ENCODE measurements at regions not wholly inside any gene's neighbourhood (a gene's known extent, or its start where the extent isn't known, plus 50 kb on each side); places are given as distances from the start of the nearest gene placed in this dataset.

DNA sequence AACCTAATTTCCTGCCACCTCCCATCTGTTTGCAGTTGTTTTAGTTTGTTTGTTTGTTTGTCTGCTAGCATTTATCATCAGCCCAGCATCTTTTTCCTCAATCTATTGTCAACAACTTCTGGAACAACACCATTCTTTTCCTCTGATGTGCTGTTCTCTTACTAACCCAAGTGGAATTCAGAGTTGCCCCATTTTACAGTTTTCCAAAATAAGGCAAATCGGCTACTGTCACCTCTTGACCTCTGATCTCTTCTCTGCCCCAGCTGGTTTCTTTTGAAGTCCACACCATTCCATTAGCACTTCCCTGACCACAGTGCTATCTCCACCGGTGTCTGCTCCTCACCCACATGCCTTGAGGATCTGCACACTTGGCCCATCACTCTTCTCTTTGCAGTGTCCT lies 102.4 kb downstream of the EFNB2 start:
- DNase-seq, result no peak

DNA sequence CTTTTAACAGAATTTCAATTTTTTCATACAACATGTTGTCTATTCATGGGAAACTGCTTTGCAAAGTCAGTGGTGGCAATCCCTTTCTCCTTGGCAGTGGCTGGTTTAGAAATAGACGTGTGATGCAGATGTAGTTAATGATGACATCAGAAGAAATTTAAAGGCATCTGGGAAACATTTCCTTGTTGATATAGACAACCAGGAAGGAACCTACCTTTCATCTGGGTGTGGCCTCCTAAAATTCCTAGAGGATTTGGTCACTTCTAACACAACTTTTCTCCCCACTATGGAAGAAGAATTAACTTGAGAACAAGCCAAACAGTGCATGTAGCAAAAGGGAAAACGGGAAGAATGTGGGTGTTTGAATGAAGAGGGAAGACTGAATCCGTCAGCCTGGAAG lies 102.8 kb downstream of the EFNB2 start:
- peak; percentile 32 for DNase-seq

DNA sequence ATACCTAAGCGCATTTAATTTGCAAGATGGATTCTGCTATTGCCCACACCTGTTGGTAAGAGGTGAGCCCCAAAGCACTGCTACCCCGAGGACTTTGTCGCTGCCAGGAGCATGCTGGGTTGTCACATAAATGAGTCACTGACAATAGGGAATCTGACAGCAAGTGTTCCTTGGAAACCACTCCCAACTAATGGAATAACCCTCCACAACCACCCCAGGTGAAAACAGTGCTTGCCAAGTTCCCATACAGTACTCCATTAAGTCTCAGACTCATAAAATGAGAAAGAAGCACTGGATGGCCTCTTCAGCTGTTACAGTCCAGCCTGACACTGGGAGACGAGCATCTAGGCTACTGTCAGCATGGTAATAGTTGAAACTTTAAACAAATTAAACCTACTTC lies 108.6 kb downstream of the EFNB2 start:
- no peak for DNase-seq

DNA sequence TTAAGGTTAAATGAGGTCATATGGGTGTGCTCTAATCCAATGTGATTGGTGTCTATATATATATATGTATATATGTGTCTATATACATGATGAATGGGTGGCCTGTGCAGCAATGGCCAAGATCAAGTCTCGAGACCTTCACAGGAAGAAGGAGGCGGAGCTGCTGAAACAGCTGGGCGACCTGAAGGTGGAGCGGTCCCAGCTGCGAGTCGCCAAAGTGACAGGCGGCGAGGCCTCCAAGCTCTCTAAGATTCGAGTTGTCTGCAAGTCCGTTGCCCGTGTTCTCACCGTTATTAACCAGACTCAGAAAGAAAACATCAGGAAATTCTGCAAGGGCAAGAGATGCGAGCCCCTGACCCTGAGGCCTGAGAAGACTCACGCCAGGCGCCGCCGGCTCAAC lies 109.8 kb downstream of the EFNB2 start:
- DNase-seq, result no peak

DNA sequence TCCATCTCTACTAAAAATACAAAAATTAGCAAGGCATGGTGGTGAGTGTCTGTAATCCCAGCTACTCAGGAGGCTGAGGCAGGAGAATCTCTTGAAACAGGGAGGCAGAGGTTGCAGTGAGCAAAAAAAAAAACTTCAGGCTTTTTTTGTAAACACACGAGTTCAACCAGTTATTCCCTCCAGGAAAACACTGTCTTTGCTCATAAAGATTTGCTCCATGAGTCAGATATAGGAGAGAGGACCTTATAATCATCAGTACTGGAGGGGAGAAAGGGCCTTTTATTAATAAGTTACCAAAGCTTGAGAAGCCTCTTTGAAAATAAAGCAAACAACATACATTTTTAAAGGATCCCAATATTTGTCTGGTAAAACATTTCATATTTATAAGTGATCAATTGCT lies 110.7 kb downstream of the EFNB2 start:
- DNase-seq, result no peak

DNA sequence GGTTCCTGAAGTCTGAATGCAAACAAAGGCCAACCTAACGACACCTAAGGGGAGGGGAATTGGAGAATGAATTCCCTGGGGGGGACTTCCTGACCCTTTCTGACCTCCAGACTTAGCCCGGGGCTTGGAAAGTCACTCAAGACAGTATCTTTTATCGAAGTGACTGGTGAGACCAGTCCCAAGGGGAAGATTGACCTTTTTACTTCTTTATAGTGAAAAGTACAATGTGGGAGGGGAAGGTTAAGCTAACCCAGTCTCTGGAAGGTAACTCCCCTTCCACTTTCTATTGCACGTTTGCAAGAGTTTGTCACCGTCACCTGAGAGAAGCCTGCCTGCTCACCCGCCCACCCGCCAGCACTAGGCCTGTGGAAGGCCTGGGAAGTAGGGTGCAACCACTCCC lies 111.9 kb downstream of the EFNB2 start:
- no peak for DNase-seq

DNA sequence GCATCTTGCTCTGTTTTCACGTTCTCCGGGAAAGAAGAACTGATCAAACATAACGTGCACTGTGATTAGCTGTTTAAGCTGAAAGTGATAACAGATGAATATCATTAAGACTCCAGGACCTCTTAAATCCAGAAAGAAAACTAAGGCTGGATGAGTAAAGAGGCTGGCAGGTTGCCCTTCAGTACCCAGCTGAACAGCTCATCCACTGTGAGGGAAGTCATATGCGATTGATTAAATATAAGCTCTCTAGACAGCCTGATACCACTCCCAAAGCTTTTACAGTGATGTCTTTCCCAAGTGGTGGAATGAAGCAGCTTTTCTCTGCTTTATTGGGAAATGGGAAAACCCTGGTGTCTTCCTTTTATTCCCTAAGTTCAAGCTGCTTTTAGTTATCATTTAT lies 116.9 kb downstream of the EFNB2 start:
- peak; percentile 96 for DNase-seq

DNA sequence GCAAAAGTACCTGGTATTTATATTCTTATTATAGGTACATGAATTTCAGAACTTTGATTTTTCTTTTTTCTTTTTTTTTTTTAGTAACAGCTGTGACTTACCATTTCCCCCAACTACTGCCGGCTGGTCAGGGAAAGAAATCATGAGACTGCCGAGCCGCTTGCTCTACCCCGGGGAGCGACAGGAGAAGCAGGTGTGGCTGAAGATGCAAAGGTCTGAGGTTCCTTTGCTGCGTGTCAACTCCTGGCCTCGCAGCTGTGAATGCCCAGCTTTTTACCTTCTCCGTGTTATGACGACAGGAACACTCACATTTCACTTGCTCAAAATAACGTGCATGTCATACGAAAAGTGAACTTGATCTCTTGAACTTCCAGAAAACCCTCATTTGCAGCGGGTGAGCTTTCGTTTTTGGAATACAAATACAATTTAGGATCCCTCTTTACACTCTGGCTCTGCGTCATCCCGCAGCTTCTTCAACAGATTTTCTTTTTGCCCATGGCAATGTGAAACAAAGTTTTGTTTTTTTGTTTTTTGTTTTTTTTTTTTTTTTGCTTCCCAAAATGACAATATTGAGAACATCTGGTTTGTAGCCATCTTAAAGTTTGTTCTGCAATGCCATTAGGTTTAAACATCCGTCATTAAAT lies 117.9 kb downstream of the EFNB2 start:
- no peak for DNase-seq

DNA sequence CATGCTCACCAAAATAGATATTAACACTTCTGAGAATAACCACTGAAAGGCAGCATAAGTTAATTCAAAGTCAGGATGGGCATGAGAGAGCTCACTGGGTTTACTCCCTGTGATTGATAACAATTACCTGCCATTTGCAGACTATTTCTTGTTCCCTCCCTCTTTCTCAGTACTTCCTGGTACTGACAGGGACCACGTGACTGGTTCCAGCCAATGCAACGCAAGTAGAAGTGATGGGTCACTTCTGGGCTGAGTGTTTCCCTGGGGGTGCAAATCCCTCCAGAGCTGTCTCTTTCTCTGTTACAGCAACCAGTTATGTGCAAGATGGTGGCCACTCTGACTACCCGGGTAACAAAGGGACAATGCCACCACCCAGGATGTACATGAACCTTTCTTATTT lies 118.8 kb downstream of the EFNB2 start:
- no peak for DNase-seq

DNA sequence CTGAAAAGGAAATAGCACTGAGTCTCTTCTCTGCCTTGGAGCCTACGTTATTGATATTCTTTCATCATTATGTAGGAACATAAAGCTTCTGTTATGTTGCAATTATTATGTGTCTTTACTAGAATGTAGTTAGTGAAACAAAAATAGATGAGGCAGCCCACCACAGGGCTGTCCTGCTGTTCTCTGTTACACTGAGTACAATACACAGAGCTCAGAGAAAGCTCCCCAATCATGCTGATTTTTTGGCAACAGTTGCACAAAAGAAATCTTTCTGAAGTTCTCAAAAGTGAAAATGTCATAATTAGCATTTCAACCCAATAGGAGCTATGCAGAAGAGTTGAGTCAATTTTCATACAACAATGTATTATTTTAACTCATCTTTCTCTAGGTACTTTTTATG lies 119.5 kb downstream of the EFNB2 start:
- DNase-seq, result no peak

DNA sequence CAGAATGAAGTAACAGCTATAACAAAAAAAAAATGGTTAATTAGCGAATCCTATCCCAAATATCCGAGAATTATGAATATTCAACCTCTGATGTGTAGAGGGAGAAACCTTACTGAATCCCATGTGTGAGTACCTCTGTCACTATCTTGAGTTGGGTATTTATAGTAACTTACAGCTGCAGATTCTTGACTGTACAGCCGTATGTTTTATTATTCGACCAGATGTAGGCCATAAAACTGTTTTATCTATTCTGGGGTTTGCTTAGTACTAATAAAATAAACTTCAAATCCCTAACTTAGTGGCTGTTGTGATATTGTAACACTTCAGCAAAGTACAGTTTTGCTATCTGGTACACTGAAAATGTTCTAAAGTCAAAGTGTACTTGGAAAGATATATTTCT lies 120.0 kb downstream of the EFNB2 start:
- no peak for DNase-seq

DNA sequence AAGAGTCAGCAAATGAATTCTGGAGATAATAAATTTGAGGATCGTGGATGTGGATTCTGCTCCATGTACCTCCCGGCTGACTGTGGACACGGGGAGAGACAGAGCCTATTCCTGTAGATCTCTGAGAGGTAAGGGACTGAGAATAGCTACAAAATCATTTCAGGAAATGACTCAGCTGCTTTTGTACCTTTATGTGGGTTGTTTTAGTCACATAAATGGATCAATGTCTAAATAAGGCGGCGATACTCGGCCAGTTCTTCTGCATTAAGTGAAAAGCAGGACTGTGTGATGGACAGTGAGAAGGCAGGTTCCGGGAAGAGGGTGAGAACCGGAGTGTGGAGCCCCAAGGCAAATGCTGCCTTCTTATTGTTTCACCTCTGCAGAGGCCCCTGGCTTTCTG lies 128.1 kb downstream of the EFNB2 start:
- DNase-seq, result no peak

DNA sequence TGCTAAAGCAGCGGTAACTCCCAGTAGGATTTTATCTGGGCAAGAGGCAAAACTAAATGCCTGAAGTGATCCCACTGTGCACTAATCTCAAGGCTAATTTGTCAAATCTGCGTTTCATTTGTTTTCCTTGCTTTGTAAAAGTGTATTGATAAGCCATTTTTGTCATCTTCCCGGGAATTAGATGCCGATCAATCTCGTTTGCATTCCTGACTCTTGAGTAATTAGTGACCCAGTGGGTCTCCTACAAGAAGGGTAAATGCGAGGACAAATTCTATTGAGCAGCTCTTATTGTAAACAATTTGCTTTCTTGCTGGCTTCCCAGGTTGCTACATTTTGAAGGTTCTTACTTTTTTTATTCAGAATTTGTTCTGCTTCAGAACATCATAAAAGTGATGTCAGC lies 129.7 kb downstream of the EFNB2 start:
- DNase-seq, result no peak

DNA sequence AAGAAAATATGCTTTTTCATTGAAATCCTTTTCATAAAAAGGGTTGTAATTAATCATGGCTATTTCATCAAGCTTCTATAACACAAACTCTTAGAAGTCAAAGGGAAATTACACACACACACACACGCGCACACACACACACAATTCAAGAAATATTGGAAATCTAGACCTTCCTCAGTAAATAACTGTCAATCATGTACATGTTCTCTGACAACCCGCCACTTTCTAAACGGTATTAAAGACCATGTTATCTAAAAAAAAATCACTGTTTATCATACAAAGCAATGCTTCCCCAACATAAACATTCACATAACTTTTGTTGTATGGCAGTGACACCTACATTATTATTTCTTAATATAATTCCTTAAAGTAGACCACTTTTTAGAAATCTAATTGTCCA lies 132.2 kb downstream of the EFNB2 start:
- DNase-seq, result no peak

DNA sequence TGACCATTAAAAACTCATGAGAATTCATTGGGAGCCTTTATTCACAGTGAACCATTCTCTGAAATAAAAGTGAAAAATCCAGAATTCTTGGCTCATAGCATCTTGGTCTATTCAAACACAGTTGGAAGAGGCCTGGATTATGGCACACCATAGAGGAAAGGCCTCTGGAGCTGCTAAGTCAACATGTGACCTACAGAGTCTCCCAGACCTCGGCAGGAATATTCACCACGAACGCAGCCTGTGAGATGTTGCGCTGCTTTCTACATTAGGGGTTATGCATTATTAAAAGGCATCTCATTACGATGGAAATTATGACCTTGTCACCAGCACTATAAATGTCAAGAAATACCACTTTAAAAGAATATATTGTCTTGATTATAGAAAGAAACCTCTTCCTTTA lies 132.6 kb downstream of the EFNB2 start:
- no peak for DNase-seq

DNA sequence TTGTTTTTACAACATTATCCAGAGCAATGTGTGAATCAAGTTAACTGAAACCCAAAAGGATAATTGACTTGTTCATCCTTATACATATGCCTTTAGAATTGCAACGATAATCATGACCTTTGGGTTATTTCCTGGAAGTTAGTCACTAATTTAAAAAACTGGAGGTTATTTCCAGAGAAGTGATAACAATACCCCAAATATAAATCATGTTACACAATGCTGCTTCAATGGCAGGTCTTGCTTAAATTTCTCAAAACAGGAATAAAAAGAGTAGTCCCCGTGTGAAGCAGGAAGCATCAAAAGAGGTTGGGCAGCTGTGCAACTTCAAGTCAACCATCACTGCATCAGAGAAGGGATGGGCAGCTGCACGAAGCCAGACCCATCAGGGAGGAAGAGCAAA lies 134.4 kb downstream of the EFNB2 start:
- no peak for DNase-seq

DNA sequence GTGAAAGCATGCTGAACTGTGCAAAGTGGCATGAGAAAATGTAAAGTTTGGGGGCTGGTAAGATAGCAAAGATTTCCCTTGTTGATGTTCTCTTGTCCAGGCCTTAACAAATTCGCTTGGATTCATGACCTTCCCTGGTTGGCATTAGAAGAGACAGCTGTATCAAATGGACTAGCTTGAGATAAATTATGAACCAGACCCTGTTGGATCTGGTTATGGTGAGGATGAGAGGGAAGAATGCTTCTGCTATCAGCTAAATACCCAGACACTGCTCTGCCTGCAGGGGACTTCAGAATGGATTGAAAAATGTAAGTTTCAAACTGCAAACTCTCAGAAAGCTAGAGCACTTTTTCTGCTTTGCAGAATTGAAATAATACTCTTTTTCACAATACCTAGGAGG lies 135.2 kb downstream of the EFNB2 start:
- no peak for DNase-seq

DNA sequence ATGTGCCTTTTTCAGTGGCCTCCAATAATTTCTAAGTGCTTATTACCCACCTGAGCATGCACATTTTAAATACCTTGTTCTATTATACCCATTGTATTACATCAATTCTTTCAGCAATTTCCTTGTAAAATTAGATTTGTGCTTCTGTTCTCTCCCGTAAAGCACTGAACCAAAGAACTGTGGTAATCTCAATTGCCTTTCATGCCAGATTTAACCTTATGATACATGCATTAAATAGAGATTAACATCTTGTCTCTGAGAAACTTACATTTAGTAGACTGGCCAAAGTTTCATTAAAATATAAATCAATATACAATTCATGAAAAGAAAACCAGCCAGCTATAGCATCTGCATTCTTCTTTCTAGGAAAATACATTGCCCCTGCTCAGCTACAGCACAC lies 137.2 kb downstream of the EFNB2 start:
- DNase-seq, result no peak

DNA sequence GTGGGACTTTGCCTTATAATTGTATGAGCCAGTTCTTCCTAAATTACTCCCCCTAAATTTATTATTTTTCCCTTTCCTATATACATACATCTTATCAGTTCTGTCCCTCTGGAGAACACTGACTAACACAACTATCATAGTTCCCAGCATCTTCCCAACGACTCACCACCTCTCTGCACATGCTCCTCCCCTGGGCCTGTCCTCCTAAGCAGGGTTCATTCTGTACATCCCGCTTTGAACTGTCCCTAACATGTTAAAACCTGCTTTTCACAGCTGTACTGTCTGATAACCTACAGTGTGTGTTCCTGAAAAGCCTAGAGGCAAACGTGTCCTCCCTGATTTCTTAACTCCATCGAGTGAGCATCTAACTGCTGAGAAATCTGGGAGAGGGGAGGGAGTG lies 141.7 kb downstream of the EFNB2 start:
- DNase-seq, result peak; percentile 18

DNA sequence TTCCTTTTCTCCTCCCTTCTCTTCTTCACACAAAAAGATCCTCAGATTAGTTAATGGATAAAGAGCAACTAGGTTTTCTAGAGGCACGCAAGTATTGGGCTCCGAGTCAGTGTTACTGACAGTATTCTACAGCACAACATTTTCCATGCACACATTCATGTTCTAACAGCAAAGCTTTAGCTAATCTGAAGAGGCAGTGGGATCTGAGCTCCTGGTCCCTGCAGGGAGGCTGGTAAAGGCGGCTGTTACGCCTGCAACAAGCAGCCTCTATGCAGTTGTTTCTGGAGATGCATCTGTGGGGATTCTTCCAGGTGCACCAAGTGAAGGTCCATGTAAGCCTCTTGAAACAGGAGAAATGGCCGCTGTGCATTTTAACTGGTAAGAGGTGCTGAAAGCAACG lies 143.8 kb downstream of the EFNB2 start:
- no peak for DNase-seq

DNA sequence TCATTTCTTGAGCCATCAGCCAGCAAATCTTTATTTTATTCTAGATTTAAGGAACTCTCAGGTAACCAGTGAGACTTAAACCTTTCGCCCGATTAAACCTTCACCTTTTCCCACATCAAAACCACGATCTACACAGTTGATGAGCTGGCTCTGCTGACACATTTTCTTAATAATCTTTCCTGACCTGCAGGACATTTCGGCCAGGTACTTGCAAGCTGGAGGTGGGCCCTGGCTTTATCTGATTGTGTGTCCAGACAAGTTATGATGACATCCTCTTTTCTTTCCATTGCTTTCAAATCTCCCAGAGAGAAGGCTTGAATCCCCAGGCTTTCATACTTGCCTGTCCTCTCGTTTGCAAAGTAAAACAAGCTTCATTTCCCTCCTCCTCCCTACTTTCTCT lies 144.2 kb downstream of the EFNB2 start:
- no peak for DNase-seq

DNA sequence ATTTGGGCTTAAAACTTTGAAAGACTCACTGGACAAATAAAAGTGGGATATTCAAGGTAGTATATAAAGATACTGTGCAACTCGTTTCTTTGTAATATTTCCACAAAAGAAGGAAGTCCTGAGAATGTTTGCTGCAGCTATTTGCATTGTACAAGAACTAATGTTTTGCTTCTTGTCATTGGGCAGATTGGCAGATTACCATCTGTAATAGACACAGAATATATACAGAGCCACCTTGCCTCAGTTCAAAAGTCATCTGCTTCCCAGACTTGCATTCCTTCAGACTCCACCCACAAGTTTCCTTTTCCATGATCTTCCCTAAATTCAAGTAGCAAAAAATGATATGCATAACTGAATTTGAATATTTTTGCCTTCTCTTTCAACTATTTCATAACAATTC lies 145.1 kb downstream of the EFNB2 start:
- no peak for DNase-seq

DNA sequence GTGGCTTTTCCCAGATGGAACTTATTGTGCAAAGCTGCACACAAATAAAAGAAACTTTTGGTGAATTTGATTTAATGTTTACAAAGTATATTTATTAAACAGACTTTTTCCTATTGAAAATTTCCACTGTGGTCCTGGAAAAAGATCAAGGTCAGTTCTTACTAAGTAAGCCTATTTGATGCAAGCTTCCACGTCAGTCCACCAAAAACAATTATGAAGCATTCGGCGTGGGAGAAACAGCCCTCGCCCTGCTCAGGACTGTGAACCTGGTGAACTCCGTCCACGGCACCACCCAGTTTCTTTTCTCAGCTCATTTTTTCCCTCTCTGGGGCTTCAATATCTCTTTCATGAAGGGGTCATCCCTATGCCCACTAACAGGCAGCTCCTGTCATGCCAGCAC lies 149.8 kb downstream of the EFNB2 start:
- DNase-seq, result no peak

DNA sequence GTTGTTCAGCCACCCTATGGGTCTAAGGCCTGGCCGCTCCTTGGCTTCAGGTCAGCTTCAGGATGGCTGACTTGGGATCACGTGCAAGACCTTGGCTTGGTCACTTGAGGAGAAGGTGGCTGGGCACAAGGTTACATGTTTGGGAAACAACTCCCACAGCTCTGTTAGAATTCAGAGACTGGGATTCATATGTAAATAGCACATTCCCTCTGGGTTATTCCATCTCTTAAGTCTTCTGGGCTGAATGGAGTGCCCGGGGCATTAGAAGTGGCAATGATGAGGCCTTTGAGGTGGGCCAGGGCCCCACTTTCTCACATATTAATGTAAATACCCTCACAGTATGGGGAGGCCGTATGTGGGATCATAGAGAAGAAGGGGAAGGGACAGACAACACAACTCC lies 150.9 kb downstream of the EFNB2 start:
- DNase-seq, result no peak

DNA sequence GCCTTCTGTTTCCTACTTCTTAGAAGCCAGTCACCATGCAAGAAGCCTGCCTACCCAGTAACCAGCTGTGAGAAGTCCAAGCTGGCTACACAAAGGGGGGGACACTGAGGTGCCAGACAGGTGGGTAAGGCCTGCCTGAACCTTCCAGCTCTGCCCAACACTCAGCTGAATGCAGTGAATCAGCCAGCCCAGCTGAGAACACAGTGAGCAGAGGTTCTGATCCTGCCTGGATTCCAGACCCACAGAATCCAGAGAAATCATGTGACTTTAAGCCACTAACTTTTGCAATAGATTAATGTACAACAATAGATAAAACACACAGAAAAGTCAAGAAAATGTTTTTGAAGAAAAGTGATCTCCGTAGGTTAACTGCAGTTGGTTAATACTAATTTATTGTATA lies 151.7 kb downstream of the EFNB2 start:
- no peak for DNase-seq

DNA sequence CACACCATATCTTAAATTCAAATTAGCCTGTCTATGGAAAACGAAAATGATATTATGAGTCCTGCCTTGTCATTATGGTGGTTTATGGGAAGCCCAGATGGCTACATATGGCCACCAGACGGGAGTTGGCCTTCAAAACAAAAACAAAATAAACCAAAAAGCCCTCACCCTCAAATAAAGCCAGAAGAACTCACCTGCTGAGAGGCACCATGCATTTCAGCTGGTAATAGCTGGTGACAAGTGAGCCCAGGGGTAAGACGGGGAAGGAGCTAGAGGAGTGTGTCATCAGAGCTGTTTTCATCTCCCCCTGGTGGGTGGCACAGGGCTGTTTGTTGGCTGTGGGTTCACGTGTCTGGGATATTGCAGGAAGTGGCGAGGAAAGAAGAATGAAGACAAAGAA lies 152.9 kb downstream of the EFNB2 start:
- no peak for DNase-seq

Data from fibroblast of skin of abdomen (primary cell).